Caco-2 (cell line): ENCODE measurements at regions not wholly inside any gene's neighbourhood (a gene's known extent, or its start where the extent isn't known, plus 50 kb on each side); places are given as distances from the start of the nearest gene placed in this dataset.

Experiments
- BruUV-seq: library from RNA; stranded (reverse); fragments of 400-500 nt; replicated peaks from 2 replicates; lab custom pipeline; 2021; lab: Mats Ljungman, UMichigan
- CTCF ChIA-PET: fragments of 300-600 bp; sonication (Branson Sonifier 250); formaldehyde crosslinking; loops from one replicate; lab custom pipeline; 2022; ENCODE audit warnings: antibody characterized with exemption; lab: Charles Lee
- POLR2A ChIA-PET: fragments of 300-600 bp; sonication (Branson Sonifier 250); formaldehyde crosslinking; loops from one replicate; lab custom pipeline; 2022; ENCODE audit warnings: antibody characterized with exemption; lab: Charles Lee
- DNase-seq, 2 experiments: peaks; one replicate each; pipeline versions ENCODE4 v3.0.0 to v3.0.0-alpha.2; 2020 to 2022
- H3K27me3 ChIP-seq: replicated peaks from 2 replicates; pipeline ENCODE4 v1.6.0; 2011; ENCODE audit warnings: low read length; ENCODE audit not compliant: control insufficient read depth, insufficient read depth
- H3K36me3 ChIP-seq: 2 replicates; pipeline ENCODE4 v1.5.1; 2011; ENCODE audit warnings: low read length; ENCODE audit not compliant: control insufficient read depth, insufficient read depth
- H3K4me1 ChIP-seq: fragments of 250-450 bp; sonication (Bioruptor Pico); 2 replicates; pipeline ENCODE4 v1.5.1; 2020; ENCODE audit warnings: mild to moderate bottlenecking
- H3K4me3 ChIP-seq: 2 replicates; pipeline ENCODE4 v1.5.1; 2011; ENCODE audit warnings: low read depth, mild to moderate bottlenecking, control low read depth, low read length
- H3K9me3 ChIP-seq: fragments of 250-450 bp; sonication (Bioruptor Pico); 2 replicates; pipeline ENCODE4 v1.5.1; 2020; ENCODE audit warnings: mild to moderate bottlenecking, moderate library complexity
- H3K27ac Mint-ChIP-seq: one replicate; pipeline ENCODE4 v1.8.0; 2022; ENCODE audit warnings: mixed read lengths; ENCODE audit not compliant: unreplicated experiment
- H3K27me3 Mint-ChIP-seq: one replicate; pipeline ENCODE4 v1.8.0; 2022; ENCODE audit warnings: mixed read lengths; ENCODE audit not compliant: insufficient read depth, unreplicated experiment
- H3K36me3 Mint-ChIP-seq: one replicate; pipeline ENCODE4 v1.8.0; 2022; ENCODE audit warnings: mild to moderate bottlenecking, mixed read lengths; ENCODE audit not compliant: insufficient read depth, unreplicated experiment
- H3K4me1 Mint-ChIP-seq: one replicate; pipeline ENCODE4 v1.8.0; 2022; ENCODE audit warnings: low read depth, mixed read lengths; ENCODE audit not compliant: unreplicated experiment
- H3K4me3 Mint-ChIP-seq: one replicate; pipeline ENCODE4 v1.8.0; 2022; ENCODE audit warnings: mild to moderate bottlenecking, moderate library complexity, mixed read lengths; ENCODE audit not compliant: unreplicated experiment
- H3K9me3 Mint-ChIP-seq: one replicate; pipeline ENCODE4 v1.8.0; 2022; ENCODE audit warnings: mixed read lengths; ENCODE audit not compliant: unreplicated experiment
- intact Hi-C: fragments of 100-400 bp; cut with micrococcal nuclease; formaldehyde crosslinking; loops from one replicate; pipeline ENCODE4 v1.10.0; 2022; ENCODE audit not compliant: unreplicated experiment
- TF ChIP-seq, protein P1 (sequence below), 2 experiments: fragments of 200-600 bp in 1 of 2; IDR thresholded peaks; 1 replicate in 1 of 2; 2 replicates in 1 of 2; pipeline versions ENCODE4 v1.5.1 to v1.8.0; 2011 to 2022; ENCODE audit warnings: antibody characterized with exemption in 1 of 2, control low read depth in 1 of 2, inconsistent platforms in 1 of 2, low read depth in 1 of 2, low read length in 1 of 2, mild to moderate bottlenecking in 1 of 2, moderate library complexity in 1 of 2; ENCODE audit not compliant: insufficient read depth in 1 of 2, severe bottlenecking in 1 of 2, unreplicated experiment in 1 of 2

DNA sequence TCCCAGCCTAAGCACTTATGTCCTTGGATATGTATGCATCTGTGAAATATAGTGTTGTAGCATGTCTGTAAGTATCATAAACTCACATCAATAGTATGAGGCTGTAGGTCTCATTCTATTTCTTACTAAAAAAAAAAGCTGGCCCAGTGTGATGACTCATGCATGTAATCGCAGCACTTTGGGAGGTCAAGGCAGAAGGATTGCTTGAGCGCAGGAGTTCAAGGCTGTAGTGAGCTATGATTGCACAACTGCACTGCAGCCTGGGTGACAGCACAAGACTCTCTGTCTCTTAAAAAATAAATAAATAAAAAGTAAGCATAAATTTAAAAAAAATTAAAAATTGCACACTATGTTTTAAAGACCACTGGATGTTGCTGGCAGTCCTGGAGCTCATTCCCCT, 79.1 kb upstream of the SPATA13 start:
- peaks cover 13% of the 10 kb centered on the region for H3K4me1 Mint-ChIP-seq
- CTCF ChIA-PET: no interaction called here
- H3K4me1 ChIP-seq: peaks cover 1% of the 10 kb centered on the region
- H3K27me3 ChIP-seq: no peaks in the 10 kb centered on the region
- H3K4me3 Mint-ChIP-seq: no peak overlapping the region
- peaks cover 3% of the 10 kb centered on the region for H3K27me3 Mint-ChIP-seq
- BruUV-seq: no TSS peak
- H3K9me3 Mint-ChIP-seq: no peaks in the 10 kb centered on the region
- no peak for DNase-seq
- intact Hi-C loops: no loop called here
- TF ChIP-seq, protein P1, sequence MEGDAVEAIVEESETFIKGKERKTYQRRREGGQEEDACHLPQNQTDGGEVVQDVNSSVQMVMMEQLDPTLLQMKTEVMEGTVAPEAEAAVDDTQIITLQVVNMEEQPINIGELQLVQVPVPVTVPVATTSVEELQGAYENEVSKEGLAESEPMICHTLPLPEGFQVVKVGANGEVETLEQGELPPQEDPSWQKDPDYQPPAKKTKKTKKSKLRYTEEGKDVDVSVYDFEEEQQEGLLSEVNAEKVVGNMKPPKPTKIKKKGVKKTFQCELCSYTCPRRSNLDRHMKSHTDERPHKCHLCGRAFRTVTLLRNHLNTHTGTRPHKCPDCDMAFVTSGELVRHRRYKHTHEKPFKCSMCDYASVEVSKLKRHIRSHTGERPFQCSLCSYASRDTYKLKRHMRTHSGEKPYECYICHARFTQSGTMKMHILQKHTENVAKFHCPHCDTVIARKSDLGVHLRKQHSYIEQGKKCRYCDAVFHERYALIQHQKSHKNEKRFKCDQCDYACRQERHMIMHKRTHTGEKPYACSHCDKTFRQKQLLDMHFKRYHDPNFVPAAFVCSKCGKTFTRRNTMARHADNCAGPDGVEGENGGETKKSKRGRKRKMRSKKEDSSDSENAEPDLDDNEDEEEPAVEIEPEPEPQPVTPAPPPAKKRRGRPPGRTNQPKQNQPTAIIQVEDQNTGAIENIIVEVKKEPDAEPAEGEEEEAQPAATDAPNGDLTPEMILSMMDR (IDR thresholded peaks at IDR 0.05; ENCODE audit: insufficient read depth in 1 of 2, low read depth in 1 of 2, low read length in 1 of 2, severe bottlenecking in 1 of 2, unreplicated experiment in 1 of 2): no peak
- no peak overlapping the region for H3K27ac Mint-ChIP-seq
- no peaks in the 10 kb centered on the region for H3K9me3 ChIP-seq
- POLR2A ChIA-PET: no interaction called here
- no peaks in the 10 kb centered on the region for H3K36me3 ChIP-seq
- H3K36me3 Mint-ChIP-seq: no peaks in the 10 kb centered on the region
- H3K4me3 ChIP-seq: no peak overlapping the region

DNA sequence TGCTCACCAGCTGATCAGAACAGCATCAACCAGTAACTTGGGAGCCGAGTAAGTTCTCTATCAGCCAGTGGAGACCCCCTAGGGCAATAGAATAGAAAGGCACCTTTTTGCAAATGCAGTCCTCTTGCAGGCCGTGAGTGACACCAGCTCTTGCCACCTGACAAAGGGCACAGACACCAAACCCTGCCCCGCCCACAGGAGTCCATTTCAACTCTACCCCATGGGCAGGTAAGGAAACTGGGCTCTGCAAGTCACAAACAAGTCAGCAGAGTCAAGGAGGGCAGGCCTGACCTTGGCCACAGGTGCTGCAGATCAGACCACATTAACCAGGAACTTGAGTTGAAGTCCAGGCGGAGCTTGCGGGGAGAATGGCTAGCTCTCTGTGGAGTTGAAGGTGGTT, 77.4 kb upstream of the SPATA13 start:
- Mint-ChIP-seq H3K27ac (no peak overlapping the region), H3K27me3 (peaks cover 3% of the 10 kb centered on the region), H3K4me3 (no peak overlapping the region), H3K9me3 (no peaks in the 10 kb centered on the region), H3K36me3 (no peaks in the 10 kb centered on the region), H3K4me1 (peaks cover 13% of the 10 kb centered on the region)
- TF ChIP-seq, protein P1 (IDR thresholded peaks at IDR 0.05; ENCODE audit: insufficient read depth in 1 of 2, low read depth in 1 of 2, low read length in 1 of 2, severe bottlenecking in 1 of 2, unreplicated experiment in 1 of 2): no peak
- no peaks in the 10 kb centered on the region for H3K4me1 ChIP-seq
- CTCF ChIA-PET: no interaction called here
- BruUV-seq: no TSS peak
- H3K36me3 ChIP-seq: no peaks in the 10 kb centered on the region
- no peaks in the 10 kb centered on the region for H3K9me3 ChIP-seq
- H3K27me3 ChIP-seq: no peaks in the 10 kb centered on the region
- no peak overlapping the region for H3K4me3 ChIP-seq
- no peak for DNase-seq
- POLR2A ChIA-PET: no interaction called here
- intact Hi-C loops: no loop called here

DNA sequence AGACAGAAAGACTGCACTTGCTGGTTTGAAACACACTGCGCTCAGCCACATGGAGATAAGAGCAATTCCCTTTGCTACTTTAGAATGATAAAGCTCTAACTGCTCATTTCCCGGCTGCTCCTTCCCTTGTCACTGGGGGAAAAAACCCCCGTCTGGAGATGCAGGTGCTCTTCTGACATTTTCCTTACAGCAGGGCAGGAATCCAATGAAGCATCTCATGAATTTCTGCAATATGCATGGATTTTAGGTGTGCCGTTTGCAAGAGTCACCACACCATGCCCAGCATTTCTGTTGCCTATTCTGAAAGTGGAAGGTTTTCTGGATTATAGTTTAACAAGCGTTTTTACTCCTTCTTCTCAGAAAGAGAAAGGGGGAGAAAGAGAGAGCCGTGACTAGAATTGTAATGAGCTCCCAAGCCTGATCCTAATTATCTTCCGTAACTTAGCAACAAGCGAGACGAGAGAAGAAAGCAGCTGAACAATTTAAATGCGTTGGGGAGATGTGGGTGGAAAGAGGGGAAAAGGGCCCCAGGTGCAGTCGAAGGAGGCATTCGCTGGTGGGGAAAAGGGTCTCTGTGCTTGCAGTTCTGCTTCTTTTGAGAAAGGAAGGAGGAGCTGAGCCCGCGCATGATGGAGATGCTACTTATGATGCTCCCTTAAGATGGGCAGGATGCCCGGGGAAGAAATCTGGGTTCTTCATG, 76.6 kb upstream of the SPATA13 start:
- DNase-seq: no peak
- H3K4me3 Mint-ChIP-seq: no peak overlapping the region
- Histone ChIP-seq H3K4me1 (no peaks in the 10 kb centered on the region), H3K9me3 (no peaks in the 10 kb centered on the region), H3K36me3 (no peaks in the 10 kb centered on the region), H3K27me3 (no peaks in the 10 kb centered on the region), H3K4me3 (no peak overlapping the region)
- no TSS peak for BruUV-seq
- TF ChIP-seq, protein P1 (IDR thresholded peaks at IDR 0.05; ENCODE audit: insufficient read depth in 1 of 2, low read depth in 1 of 2, low read length in 1 of 2, severe bottlenecking in 1 of 2, unreplicated experiment in 1 of 2): no peak
- H3K36me3 Mint-ChIP-seq: no peaks in the 10 kb centered on the region
- H3K4me1 Mint-ChIP-seq: peaks cover 13% of the 10 kb centered on the region
- no peaks in the 10 kb centered on the region for H3K9me3 Mint-ChIP-seq
- peaks cover 3% of the 10 kb centered on the region for H3K27me3 Mint-ChIP-seq
- no peak overlapping the region for H3K27ac Mint-ChIP-seq
- ChIA-PET CTCF (no interaction called here), POLR2A (no interaction called here)
- intact Hi-C loops: no loop called here
